ENCODE measurements at regions not wholly inside any gene's neighbourhood (a gene's known extent, or its start where the extent isn't known, plus 50 kb on each side); places are given as distances from the start of the nearest gene placed in this dataset.

DNA sequence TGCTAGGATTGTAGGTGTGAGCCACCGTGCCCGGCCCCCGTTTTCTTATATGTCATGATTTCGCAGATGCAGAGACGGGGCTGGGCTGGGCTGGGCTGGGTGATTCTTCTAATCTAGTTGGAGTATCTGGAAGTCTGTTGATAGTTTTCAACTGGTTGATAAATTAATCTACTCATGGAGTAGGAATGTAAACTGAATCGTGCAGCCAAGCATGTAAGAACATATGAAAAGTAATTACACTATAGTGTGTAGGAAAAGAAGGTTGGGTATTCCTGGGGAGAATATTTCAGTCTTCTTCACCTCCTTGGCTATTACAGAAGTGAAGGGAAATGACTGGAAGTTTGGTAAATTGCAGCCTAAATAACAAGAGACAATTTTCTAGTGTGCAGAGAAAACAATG is 82.6 kb upstream of the MAGI1 start:
- DNase-seq: no peak

DNA sequence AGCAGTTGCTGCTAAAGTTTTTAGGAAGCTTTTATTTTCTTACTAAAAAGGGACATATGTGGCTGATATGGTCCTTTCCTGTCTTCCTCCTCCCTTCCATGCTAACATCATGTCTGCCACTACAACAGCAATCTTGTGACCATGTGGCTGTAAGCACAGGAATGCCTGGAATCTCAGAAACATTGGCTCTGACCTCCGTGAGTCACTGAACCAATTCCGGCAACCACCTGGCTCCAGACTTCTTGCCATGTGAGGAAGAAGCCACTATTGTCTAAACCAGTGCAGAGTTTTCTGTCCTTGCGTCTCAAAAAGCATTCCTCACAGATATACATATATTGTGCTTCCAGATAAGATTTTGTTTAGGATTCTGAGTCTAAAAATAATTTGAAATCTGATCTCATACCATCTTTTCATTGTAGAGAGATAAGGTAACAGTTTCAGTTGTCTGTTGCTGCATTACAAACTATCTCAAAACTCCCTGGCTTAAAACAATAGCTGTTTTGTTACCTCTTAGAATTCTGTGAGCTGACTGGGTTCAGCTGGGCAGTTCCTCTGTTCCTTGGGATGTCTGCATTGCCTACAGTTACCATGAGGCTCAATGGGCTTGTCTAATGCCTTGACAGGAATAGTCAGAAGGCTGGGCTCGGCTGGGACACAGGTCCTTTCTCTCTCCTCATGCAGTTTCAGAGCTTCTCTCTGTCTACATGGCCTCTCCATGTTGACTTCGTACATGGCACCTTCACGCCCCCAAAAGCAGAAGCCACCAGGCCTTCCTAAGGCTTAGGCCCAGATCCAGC is 77.3 kb upstream of the MAGI1 start:
- no peak for DNase-seq

DNA sequence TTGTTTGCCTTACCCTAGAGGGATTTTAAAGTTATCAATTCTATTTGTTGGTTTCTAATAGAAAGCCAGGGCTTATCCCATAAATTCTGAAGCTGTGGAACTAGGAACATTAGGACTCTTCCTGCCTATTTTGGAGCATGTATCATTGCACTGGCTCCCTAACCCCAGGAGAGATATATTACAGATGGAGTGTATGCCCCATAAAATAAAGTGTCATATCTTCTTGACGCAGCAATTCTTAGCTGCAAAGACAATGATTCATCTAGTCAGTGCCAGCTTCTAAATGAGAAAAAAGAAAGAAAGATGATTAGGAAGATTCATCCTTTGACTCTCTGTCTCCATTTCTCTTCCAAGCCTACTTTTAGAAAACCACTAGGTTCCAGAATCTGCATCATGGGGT is 74.8 kb upstream of the MAGI1 start:
- DNase-seq: no peak

DNA sequence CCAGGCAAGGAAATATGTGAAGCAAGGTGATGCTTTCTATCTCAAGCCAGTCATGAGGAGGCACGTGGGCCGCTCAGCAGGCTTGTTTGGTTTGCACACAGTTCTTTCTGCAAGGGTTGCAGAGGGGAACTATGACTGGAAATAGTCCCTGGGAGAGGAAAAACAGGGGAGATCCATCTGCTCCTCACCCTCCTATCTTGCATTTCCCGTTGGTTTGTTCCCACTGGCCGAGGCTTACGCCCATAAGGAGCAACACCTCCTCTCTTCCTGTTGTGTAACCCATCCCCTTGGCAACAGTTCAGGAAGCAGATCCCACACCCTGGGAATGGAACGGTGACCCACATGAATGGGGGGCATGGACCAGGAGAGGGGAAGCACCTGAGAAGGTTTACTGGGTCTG is 72.1 kb upstream of the MAGI1 start:
- DNase-seq: no peak

DNA sequence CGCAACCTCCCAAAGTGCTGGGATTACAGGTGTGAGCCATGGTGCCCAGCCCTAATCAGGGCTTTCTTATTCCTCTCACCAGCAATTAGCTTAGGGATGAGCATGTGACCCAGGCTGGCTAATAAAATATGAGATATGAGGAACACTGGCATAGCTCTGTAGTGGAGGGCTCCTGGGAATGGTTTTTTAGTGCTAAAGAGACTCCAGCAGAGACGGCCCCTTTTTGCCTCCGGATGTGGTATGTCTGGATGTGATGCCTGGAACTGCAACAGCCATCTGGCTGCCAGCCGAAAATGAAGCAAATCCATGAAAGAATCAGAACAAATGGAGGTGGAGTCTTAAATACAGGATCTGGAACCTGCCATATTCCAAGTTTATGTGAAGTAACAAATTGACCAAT is 69.1 kb upstream of the MAGI1 start:
- no peak for DNase-seq

DNA sequence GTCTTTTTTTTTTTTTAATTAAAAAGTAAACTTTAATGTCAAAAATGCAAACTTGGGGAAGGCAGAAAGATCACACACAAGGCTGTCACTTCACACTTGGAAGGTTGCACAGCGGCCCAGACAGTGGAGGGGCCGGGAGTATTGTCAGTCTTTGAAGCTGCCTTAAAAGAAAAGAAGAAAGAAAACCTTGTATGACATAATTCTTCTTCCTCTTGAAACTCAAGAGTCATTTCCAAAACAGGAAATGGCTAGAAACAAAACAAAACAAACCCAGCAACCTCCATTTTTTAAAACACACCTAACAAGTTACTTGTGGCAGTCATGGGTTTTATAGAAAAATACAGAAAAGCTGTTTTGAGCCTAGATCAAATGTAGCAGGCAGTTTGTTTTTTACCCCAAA is 68.1 kb upstream of the MAGI1 start:
- DNase-seq: no peak

DNA sequence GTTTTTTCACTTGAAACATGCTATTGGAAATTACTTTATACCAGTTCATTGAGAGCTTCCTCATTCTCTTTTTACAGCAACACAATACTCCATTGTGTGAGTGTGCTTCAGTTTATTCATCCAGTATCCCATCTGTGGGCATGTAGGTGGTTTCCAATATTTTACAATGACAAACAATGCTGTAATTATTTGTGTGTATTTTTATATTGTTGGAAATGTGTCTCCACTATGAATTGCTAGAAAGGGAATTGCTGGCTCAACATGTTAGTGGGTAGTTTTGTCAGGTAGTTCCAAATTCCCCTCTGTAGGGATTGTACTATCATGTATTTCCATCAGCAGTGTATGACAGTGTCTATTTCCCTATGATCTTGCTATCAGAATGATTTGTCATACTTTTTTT is 65.8 kb upstream of the MAGI1 start:
- no peak for DNase-seq

DNA sequence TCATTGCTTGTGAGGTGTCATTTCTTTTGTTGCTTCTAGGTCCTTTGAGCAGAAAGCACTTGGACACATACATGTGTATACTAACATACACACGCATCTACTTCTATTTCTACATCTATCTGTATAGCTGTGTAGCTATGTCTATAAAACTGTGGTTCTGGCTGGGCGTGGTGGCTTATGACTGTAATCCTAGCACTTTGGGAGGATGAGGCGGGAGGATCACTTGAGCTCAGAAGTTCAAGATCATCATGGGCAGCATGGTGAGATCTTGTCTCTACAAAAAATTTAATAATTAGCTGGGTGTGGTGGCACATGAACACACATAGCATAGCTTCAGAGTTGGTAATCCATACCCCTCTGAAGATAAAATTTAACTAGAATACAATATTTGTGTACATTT is 65.0 kb upstream of the MAGI1 start:
- no peak for DNase-seq

DNA sequence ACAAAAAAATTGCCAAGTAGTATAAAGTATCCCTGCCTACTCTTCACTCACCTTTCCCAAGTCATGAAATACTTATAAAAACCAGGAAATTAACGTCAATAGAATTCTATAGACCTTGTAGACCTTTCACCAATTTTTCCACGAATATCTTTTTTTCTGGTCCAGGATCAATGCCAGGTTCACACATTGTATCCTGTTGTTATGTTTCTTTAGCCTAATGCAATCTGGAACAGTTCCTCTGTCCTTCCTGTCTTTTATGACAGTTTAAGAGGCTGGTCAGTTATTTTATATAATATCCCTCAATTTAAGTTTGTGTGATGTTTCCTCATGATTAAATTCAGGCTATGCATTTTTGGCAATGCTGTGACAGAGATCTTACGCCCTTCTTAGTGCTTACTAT is 63.2 kb upstream of the MAGI1 start:
- no peak for DNase-seq

DNA sequence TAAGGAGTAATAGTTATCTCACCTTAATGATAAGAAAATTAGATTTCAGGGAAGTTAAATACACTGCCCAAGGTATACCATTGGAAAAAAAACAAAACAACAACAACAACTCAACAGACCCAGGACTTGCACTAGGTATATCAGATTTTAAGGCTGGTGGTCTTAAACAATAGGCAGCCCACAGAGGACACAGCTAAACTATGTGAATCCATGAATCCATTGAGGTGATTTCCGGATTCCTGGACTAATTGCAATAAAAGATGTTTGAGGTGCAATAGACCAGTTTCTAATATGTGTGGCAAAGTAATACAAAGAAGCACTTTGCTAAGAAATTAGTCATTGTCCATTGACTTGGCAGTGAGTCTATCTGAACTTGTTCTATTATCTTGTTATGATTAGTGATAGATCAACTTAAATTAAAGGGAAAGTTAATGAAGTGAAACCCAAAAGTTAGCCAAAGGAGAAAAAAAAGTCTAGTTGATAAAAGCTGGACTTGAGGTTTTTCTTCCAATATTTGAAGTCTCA is 60.9 kb upstream of the MAGI1 start:
- no peak for DNase-seq

DNA sequence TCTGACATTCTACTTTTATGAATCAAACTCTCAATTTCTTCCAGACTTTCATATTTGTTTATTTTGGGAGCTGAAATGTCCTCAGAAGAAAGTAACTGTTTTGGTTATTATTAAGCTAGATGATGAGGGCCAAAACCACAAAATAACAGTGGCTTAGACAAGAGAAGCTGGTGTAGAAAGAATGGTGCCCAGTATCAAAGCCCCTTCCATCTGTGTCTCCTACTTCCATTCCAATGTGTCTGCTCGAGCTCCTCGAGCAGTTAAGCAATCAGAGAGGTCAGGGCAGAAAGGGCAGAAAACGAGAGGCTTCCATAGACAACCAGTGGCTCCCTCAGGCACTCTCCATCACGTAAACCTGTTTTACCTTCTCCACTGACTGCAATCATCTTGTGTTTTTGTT is 59.7 kb upstream of the MAGI1 start:
- DNase-seq: no peak

DNA sequence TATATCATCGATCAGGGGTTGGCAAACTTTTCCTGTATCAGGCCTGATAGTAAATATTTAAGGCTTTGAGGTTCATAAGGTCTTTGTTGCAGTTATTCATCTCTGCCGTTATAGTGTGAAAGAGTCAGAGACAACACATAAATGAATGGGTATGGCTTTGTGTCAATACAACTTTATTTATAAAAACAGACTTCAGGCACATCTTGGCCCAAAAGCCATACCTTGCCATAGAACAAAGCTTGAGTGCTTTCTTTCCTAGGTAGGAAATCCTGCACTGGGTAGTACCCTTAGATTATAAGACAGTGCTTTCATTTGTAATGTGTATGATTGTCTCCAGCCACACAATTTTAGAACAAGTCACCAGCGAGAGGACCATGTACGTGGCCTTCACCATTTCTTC is 58.9 kb upstream of the MAGI1 start:
- no peak for DNase-seq

DNA sequence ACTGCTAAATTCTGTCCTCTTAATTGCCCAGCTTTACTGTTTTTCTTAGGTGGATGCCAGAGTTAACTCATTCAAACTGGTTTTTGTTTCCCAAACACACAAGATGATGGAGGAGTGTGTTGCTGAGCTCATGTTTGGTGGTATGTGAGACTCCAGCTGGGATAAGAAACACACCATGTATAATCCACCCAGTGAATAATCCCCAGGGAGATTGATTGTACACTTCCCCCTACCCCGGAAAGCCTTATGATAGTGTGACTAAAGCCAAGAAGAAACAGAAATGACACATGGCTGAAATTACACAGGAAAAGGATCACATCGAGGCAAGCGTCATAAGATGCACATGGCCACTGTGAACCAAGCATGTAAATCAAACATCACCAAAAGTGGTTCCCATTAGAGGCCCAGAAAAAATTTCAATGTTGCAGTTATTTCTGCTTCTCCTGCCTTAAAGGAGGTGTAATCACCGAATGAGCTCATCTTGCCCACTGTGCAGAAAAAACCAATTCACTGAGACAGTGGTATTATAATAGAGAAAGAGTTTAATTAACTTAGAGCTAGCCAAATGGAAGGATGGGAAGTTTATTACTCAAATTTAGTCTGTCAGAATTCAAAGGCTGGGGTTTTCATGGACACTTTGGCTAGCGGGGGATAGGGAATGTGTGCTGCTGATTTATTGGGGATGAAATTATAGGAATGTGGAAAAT is 56.7 kb upstream of the MAGI1 start:
- no peak for DNase-seq

DNA sequence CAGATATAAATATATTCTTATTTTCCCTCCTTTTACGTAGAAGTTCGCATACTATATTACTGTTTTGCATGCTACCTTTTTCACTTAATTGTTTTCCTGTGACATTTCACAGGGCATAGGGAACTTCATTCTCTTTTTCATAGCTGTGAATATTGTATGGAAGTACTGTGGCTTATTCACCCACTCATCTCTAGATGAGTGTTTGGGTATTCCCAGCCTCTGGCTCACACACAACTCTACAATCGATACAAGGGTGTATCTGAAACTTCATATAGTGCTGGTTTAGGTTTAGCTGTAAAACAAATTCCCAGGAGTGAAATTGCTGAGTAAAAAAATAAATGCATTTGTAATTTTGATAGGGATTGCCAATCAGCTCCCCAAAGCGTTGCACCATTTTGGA is 55.3 kb upstream of the MAGI1 start:
- DNase-seq: no peak

DNA sequence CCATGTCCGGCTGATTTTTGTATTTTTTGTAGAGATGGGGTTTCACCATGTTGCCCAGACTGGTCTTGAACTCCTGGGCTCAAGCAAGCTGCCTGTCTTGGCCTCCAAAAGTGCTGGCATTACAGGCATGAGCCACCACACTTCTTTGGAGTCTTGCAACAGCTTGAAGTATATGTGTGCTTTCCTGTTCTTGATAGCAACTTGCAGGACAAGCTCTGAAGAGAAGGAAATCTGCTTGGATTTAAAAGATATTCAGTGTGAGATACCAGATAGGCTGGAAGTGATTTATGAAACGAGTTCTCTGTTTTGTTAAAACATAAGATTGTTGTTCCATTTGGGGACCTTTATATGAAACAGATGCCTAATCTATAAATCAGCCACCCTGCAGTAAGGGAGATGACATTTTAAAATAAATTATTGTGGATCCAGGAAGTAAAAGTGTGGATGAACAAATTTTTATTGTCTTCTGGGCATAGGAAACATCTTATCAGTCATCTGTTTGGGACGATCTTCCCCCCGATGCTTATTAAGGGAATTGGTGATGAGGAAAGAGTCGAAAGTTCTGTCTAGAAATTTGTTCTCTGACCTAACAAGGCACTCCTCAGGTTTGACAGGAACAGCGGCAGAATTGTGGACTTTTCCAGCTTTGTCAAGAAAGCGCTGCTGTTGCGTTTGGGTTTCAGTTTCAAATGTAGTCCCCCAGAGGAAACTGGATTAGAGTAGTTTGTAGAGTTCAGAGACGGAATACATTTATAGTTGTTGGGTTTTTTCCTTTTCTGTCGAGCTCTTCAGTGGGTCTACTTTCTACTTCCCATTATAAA is 53.7 kb upstream of the MAGI1 start:
- DNase-seq: no peak
